HG03460 (cell line): ENCODE measurements at regions not wholly inside any gene's neighbourhood (a gene's known extent, or its start where the extent isn't known, plus 50 kb on each side); places are given as distances from the start of the nearest gene placed in this dataset.

ENCODE experiments used
- ATAC-seq: cut with Tn5 transposase; IDR thresholded peaks from one replicate; pipeline ENCODE4 v1.9.1; 2021; ENCODE audit not compliant: unreplicated experiment

- no peak for ATAC-seq
Observed at GRCh38 chr9:120018037-120018436, 561.9 kb downstream of the CDK5RAP2 start.

GRCh38 chr9:120016231-120016630, 563.7 kb downstream of the CDK5RAP2 start:
- no peak for ATAC-seq

- no peak for ATAC-seq
Observed at GRCh38 chr9:120014796-120015195, 565.2 kb downstream of the CDK5RAP2 start.

- no peak for ATAC-seq
Observed at GRCh38 chr9:120009856-120010255, 570.1 kb downstream of the CDK5RAP2 start.

- ATAC-seq, result no peak
Observed at GRCh38 chr9:120001536-120001935, 578.4 kb downstream of the CDK5RAP2 start.

- no peak for ATAC-seq
Observed at GRCh38 chr9:119998614-119999013, 581.4 kb downstream of the CDK5RAP2 start.

GRCh38 chr9:119991797-119992196, 588.2 kb downstream of the CDK5RAP2 start:
- ATAC-seq, result no peak

- ATAC-seq, result no peak
Observed at GRCh38 chr9:119986713-119987112, 593.3 kb downstream of the CDK5RAP2 start.

- ATAC-seq, result no peak
Observed at GRCh38 chr9:119986205-119986604, 593.8 kb downstream of the CDK5RAP2 start.

GRCh38 chr9:119974026-119974425, 604.8 kb upstream of the BRINP1 start:
- ATAC-seq, result no peak

- ATAC-seq, result peak; percentile 83
Observed at GRCh38 chr9:119968836-119969707, 599.8 kb upstream of the BRINP1 start.

- no peak for ATAC-seq
Observed at GRCh38 chr9:119967867-119968535, 598.8 kb upstream of the BRINP1 start.

- ATAC-seq, result no peak
Observed at GRCh38 chr9:119963798-119964372, 594.6 kb upstream of the BRINP1 start.

- no peak for ATAC-seq
Observed at GRCh38 chr9:119963258-119963797, 594.1 kb upstream of the BRINP1 start.

- ATAC-seq, result no peak
Observed at GRCh38 chr9:119961774-119962424, 592.7 kb upstream of the BRINP1 start.

- ATAC-seq, result no peak
Observed at GRCh38 chr9:119959846-119960545, 590.8 kb upstream of the BRINP1 start.

GRCh38 chr9:119956111-119956510, 586.9 kb upstream of the BRINP1 start:
- ATAC-seq, result no peak

GRCh38 chr9:119955276-119955675, 586.0 kb upstream of the BRINP1 start:
- no peak for ATAC-seq

GRCh38 chr9:119951591-119951990, 582.4 kb upstream of the BRINP1 start:
- ATAC-seq, result no peak

GRCh38 chr9:119951090-119951489, 581.9 kb upstream of the BRINP1 start:
- no peak for ATAC-seq

GRCh38 chr9:119945686-119946085, 576.5 kb upstream of the BRINP1 start:
- no peak for ATAC-seq
